Gastrocnemius medialis (tissue), 4 donors: ENCODE measurements at regions not wholly inside any gene's neighbourhood (a gene's known extent, or its start where the extent isn't known, plus 50 kb on each side); places are given as distances from the start of the nearest gene placed in this dataset.

Experiments used
- ATAC-seq, 2 donors: fragments of 150-250 bp; one replicate each; pipeline ENCODE4 v1.9.1; 2016
- DNase-seq, 2 donors: peaks; one replicate each; pipeline ENCODE4 v3.0.0-alpha.2; 2019
- H3K27ac ChIP-seq, 4 donors: fragments of 200-600 bp; sonication (generic); 1 replicate in 1 of 4; 2 replicates in 3 of 4; pipeline ENCODE4 v1.5.1; 2016 to 2018; ENCODE audit warnings: mild to moderate bottlenecking in 2 of 4, moderate library complexity in 1 of 4
- H3K27me3 ChIP-seq, 3 donors: fragments of 200-600 bp; sonication (generic) in 2 of 3; 1 replicate in 1 of 3; 2 replicates in 2 of 3; pipeline versions ENCODE4 v1.5.1 to v1.6.0; 2016 to 2019; ENCODE audit warnings: mild to moderate bottlenecking in 1 of 3, moderate library complexity in 1 of 3
- H3K36me3 ChIP-seq, 2 donors: fragments of 200-600 bp; sonication (generic) in 1 of 2; one replicate each; pipeline ENCODE4 v1.5.1; 2017 to 2018
- H3K4me1 ChIP-seq, 2 donors: fragments of 200-600 bp; sonication (generic) in 1 of 2; one replicate each; pipeline ENCODE4 v1.5.1; 2016 to 2017; ENCODE audit warnings: mild to moderate bottlenecking in 2 of 2
- H3K4me3 ChIP-seq, 4 donors: fragments of 200-600 bp; sonication (generic) in 3 of 4; 1 replicate in 1 of 4; 2 replicates in 3 of 4; pipeline ENCODE4 v1.5.1; 2016 to 2019; ENCODE audit warnings: mild to moderate bottlenecking in 2 of 4
- H3K9me3 ChIP-seq, 3 donors: fragments of 200-600 bp; sonication (generic) in 2 of 3; 1 replicate in 1 of 3; 2 replicates in 2 of 3; pipeline ENCODE4 v1.5.1; 2016 to 2019
- POLR2A ChIP-seq, 2 donors: fragments of 450-650 bp; IDR thresholded peaks; one replicate each; pipeline ENCODE4 v1.6.1; 2017; ENCODE audit warnings: antibody characterized with exemption in 2 of 2, mild to moderate bottlenecking in 2 of 2, moderate library complexity in 2 of 2
- in situ Hi-C, 4 donors: fragments of 200-750 bp; cut with MboI; loops; one replicate each; pipeline versions ENCODE4 v1.15.0 to v1.8.0; 2017; ENCODE audit warnings: low sequenced_read_pairs in 4 of 4
- intact Hi-C: fragments of 100-400 bp; cut with DNase I; formaldehyde crosslinking; loops from one replicate; pipeline ENCODE4 v1.15.1; 2023; ENCODE audit warnings: low total_unique reads
- TF ChIP-seq, protein P1 (sequence below), 5 experiments: fragments of 450-650 bp in 3 of 5; fragments of 200-600 bp in 2 of 5; sonication (generic) in 2 of 5; IDR thresholded peaks in 4 of 5; conservative IDR thresholded peaks in 1 of 5; 1 replicate in 4 of 5; 2 replicates in 1 of 5; pipeline ENCODE4 v1.5.1; 2016 to 2019; ENCODE audit warnings: antibody characterized with exemption in 5 of 5, mild to moderate bottlenecking in 3 of 5, moderate library complexity in 3 of 5

DNA sequence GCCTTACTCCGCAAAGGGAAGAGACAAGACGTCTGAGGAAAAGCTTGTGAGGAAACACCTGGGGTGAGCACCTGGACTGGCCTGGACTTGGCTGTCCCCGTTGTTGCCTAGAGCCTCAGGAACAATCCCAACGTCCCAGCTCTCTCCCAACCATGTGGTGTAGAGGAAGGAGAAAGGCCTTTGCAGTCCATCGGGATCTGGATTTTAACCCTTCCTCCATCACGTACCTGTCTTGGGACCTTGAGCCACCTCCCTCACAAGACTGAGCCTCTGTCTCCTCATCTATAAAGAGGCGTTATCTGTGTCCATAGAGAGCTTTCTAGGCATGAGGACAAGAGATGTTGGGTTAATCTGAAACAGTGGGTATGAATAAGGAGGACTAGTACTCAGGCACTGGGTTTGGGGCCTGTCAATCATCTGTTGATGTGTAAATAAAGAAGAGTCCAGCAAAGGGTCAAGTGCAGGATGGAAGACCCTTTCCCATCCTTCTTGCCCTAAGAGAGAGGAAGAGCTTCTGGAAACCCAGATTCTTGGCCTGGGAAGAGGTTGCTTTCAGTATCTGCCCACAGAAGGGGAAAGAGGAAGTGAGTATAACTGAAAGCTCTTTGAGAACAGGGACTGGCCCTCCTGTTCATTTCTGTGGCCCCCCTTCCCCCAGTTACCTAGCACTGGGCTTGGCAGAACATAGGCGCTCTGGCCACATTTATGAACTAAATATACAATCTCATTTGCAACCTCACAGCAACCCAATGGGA, 137.1 kb downstream of the PJA1 start:
- no peak for ATAC-seq
- intact Hi-C loops (no loop called here), in situ Hi-C loops (loop anchor here in 1 of 4 donors (25.0 kb wide), 1 partner anchor 191 kb away; the partner anchor contains the start of gene EFNB1)

DNA sequence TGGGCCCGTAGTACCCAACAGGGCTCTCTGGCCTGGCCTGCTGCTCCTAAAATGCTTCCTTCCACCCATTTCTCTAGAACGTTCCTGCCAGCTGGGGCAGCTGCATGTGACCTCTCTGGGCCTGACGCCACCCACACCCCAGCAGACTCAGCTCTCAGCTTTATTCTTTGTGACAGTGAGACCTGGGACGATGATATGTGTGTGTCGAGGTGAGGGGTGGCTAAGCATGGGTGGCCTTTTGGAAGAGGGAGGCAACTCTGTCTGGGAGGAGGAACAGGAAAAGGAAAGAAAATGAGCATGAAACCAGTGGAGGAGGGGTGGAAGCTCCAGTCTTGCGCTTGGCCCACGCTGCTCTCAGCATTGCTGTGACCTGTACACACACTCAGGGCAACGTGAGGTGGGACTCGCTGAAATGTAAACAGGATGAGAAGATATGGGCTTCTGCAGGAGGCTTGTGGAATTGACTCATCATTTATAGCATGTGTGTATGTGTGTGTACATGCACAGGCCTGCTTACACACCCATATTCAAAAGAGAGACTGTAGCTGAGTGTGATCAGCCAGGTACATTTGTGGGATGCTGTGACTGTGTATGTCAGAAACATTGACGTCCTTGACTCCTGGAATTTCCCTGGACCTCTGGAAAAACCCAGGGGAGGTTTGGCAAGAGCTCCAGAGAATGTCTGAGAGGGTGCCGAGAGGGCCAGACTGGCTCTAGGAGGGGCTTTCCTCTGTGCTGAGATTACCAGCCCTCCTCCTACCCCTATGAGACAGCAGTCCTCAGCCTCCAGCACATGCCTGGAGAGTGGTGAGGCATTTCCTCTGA, 137.9 kb downstream of the PJA1 start:
- no peaks in the 10 kb centered on the region for H3K27me3 ChIP-seq
- no peak for DNase-seq
- intact Hi-C loops (no loop called here), in situ Hi-C loops (loop anchor here in 1 of 4 donors (25.0 kb wide), 1 partner anchor 190 kb away; the partner anchor contains the start of gene EFNB1)
- H3K4me1 ChIP-seq, result no peaks in the 10 kb centered on the region
- TF ChIP-seq, protein P1, sequence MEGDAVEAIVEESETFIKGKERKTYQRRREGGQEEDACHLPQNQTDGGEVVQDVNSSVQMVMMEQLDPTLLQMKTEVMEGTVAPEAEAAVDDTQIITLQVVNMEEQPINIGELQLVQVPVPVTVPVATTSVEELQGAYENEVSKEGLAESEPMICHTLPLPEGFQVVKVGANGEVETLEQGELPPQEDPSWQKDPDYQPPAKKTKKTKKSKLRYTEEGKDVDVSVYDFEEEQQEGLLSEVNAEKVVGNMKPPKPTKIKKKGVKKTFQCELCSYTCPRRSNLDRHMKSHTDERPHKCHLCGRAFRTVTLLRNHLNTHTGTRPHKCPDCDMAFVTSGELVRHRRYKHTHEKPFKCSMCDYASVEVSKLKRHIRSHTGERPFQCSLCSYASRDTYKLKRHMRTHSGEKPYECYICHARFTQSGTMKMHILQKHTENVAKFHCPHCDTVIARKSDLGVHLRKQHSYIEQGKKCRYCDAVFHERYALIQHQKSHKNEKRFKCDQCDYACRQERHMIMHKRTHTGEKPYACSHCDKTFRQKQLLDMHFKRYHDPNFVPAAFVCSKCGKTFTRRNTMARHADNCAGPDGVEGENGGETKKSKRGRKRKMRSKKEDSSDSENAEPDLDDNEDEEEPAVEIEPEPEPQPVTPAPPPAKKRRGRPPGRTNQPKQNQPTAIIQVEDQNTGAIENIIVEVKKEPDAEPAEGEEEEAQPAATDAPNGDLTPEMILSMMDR (IDR thresholded peaks at IDR 0.05 in 4 of 5, conservative IDR thresholded peaks at IDR 0.05 in 1 of 5), result no peak
- TF ChIP-seq POLR2A (IDR thresholded peaks at IDR 0.05), result no peak
- no peaks in the 10 kb centered on the region for H3K9me3 ChIP-seq
- no peak for ATAC-seq
- H3K36me3 ChIP-seq, result no peaks in the 10 kb centered on the region
- H3K4me3 ChIP-seq, result no peak overlapping the region
- H3K27ac ChIP-seq, result peak overlapping the region in 1 of 4 donors; percentile 4

More for the DNA sequence above, 137.1 kb downstream of the PJA1 start:
- no peaks in the 10 kb centered on the region for H3K9me3 ChIP-seq
- H3K27ac ChIP-seq, result peak overlapping the region in 1 of 4 donors; percentile 35
- no peak overlapping the region for H3K4me3 ChIP-seq
- H3K27me3 ChIP-seq, result no peaks in the 10 kb centered on the region
- no peak for TF ChIP-seq POLR2A (IDR thresholded peaks at IDR 0.05)
- TF ChIP-seq, protein P1 (IDR thresholded peaks at IDR 0.05 in 4 of 5, conservative IDR thresholded peaks at IDR 0.05 in 1 of 5), result no peak
- DNase-seq, result no peak
- no peaks in the 10 kb centered on the region for H3K4me1 ChIP-seq
- no peaks in the 10 kb centered on the region for H3K36me3 ChIP-seq

DNA sequence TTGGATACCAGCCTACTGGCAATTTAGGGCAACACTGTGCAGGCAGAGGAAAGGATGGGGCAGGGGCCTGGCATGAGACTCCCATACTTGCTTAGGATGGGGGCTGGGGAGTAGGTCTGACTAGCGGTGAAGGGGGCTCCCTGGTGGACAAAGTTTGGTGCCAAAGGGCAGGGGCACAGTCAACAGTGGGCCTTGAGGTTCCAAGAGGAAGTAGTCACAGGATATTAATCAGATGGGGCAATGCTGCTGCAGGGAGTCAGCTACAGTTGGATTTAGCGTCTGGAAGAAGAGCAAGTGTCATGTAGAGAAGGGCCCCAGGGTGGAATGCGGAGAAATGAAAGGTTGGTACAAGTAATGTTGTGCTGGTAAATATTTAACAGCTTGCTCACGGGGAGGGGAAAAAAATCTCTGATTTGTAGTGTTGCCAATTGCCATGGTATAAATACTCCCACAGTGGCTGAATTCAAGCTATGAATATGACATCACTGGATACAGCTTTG, 139.4 kb downstream of the PJA1 start:
- no peak for ATAC-seq
- H3K27ac ChIP-seq, result peak overlapping the region in 1 of 4 donors; percentile 18

DNA sequence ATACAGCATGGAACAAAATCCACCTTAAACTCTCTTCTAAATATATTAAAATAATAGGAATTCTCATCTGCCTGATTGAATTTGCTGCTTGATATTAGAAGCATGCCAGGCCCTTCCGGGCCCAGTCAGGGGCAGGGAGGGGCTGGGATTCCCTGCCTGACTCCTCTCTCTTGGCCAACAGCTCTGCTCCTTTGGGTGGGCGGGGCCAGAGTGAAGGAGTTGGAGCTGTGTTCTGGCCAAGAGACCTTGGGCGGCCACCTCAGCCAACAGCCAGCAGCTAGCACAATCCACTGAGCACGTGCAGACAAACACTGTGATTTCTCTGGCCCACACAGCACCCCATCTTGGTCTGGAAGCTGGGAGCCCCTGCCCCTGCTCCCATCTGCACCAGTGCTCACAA, 140.3 kb downstream of the PJA1 start:
- H3K27ac ChIP-seq, result peak overlapping the region in 1 of 4 donors; percentile 18
- TF ChIP-seq POLR2A (IDR thresholded peaks at IDR 0.05), result no peak
- TF ChIP-seq, protein P1 (IDR thresholded peaks at IDR 0.05 in 4 of 5, conservative IDR thresholded peaks at IDR 0.05 in 1 of 5), result no peak
- no peaks in the 10 kb centered on the region for H3K27me3 ChIP-seq
- H3K4me3 ChIP-seq, result no peak overlapping the region
- DNase-seq (peak; percentile 11 to 52), ATAC-seq (peak; percentile 36 to 55)
- H3K4me1 ChIP-seq, result no peaks in the 10 kb centered on the region
- intact Hi-C loops (no loop called here), in situ Hi-C loops (loop anchor here in 1 of 4 donors (25.0 kb wide), 1 partner anchor 188 kb away; the partner anchor contains the start of gene EFNB1)
- H3K36me3 ChIP-seq, result no peaks in the 10 kb centered on the region
- no peaks in the 10 kb centered on the region for H3K9me3 ChIP-seq

More for the DNA sequence above, 139.4 kb downstream of the PJA1 start:
- H3K36me3 ChIP-seq, result no peaks in the 10 kb centered on the region
- in situ Hi-C loops (loop anchor here in 1 of 4 donors (25.0 kb wide), 1 partner anchor 189 kb away; the partner anchor contains the start of gene EFNB1), intact Hi-C loops (no loop called here)
- no peak overlapping the region for H3K4me3 ChIP-seq
- TF ChIP-seq, protein P1 (IDR thresholded peaks at IDR 0.05 in 4 of 5, conservative IDR thresholded peaks at IDR 0.05 in 1 of 5), result no peak
- no peak for TF ChIP-seq POLR2A (IDR thresholded peaks at IDR 0.05)
- no peak for DNase-seq
- H3K27me3 ChIP-seq, result no peaks in the 10 kb centered on the region
- H3K4me1 ChIP-seq, result no peaks in the 10 kb centered on the region
- no peaks in the 10 kb centered on the region for H3K9me3 ChIP-seq
